Renal pelvis (tissue), 1 donor: ENCODE measurements at regions not wholly inside any gene's neighbourhood (a gene's known extent, or its start where the extent isn't known, plus 50 kb on each side); places are given as distances from the start of the nearest gene placed in this dataset.
"Not testable (repeated sequence)": the region's sequence is repeated elsewhere in the genome, so short reads cannot be mapped to it uniquely, and the experiment has no call there.

ENCODE experiments used
- DNase-seq: peaks from one replicate; pipeline ENCODE4 v3.0.0-alpha.2; 2013

GRCh38 chr1:244758708-244759107, 76.8 kb upstream of the COX20 start:
- peak; percentile 14 for DNase-seq

- peak; percentile 14 for DNase-seq
These were observed 76.3 kb upstream of the COX20 start for GRCh38 chr1:244759158-244759557.

GRCh38 chr1:244760471-244760870, 75.0 kb upstream of the COX20 start:
- DNase-seq = no peak

- peak; percentile 24 for DNase-seq
These were observed 74.2 kb upstream of the COX20 start for GRCh38 chr1:244761279-244761678.

- no peak for DNase-seq
These were observed 72.8 kb upstream of the COX20 start for GRCh38 chr1:244762629-244763028.

- no peak for DNase-seq
These were observed 67.3 kb upstream of the COX20 start for GRCh38 chr1:244768186-244768585.

- DNase-seq = no peak
These were observed 66.7 kb upstream of the COX20 start for GRCh38 chr1:244768804-244769203.

- DNase-seq = not testable (repeated sequence)
These were observed 64.9 kb upstream of the COX20 start for GRCh38 chr1:244770556-244770955.

- DNase-seq = no peak
These were observed 61.9 kb upstream of the COX20 start for GRCh38 chr1:244773513-244773912.

- not testable (repeated sequence) for DNase-seq
These were observed 58.7 kb upstream of the COX20 start for GRCh38 chr1:244776783-244777182.

- peak; percentile 45 for DNase-seq
These were observed 57.1 kb upstream of the COX20 start for GRCh38 chr1:244778344-244778743.

GRCh38 chr1:244779410-244779809, 56.0 kb upstream of the COX20 start:
- no peak for DNase-seq

- DNase-seq = no peak
These were observed 55.1 kb upstream of the COX20 start for GRCh38 chr1:244780311-244780710.

- no peak for DNase-seq
These were observed 53.4 kb upstream of the COX20 start for GRCh38 chr1:244782056-244782455.

GRCh38 chr1:244783138-244783537, 52.3 kb upstream of the COX20 start:
- no peak for DNase-seq
